ENCODE measurements at regions not wholly inside any gene's neighbourhood (a gene's known extent, or its start where the extent isn't known, plus 50 kb on each side); places are given as distances from the start of the nearest gene placed in this dataset.
"Not testable (repeated sequence)": the region's sequence is repeated elsewhere in the genome, so short reads cannot be mapped to it uniquely, and the experiment has no call there.

DNA sequence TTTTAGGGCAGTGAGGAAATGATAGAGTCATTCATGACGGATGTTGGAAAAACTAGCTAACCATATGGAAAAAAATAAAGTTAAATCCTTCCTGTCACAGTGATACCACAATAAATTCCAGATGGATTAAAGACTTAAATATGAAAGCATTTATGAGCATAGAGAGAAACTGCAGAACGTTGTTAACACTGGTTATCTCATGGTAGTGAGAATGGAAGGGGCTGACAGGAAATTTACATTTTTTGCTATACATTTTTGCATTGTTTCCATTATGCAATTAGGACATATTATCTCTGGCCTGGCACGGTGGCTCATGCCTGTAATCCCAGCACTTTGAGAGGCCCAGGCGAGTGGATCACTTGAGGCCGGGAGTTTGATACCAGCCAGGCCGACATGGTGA lies 130.5 kb upstream of the VOPP1 start:
- DNase-seq = not testable (repeated sequence)

DNA sequence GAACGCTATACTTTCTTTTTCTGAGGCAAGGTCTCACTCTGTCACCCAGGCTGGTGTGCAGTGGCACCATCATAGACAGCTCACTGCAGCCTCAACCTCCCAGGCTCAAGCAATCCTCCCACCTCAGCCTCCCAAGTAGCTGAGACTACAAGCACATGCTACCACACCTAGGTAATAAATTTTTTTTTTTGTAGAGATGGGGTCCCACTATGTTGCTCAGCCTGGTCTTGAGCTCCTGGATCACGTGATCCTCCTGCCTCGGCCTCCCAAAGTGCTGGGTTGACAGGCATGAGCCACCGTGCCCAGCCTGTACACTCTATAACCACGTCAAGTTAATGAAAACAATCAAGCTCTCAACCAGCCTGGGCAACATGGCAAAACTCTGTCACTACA lies 127.1 kb upstream of the VOPP1 start:
- not testable (repeated sequence) for DNase-seq

DNA sequence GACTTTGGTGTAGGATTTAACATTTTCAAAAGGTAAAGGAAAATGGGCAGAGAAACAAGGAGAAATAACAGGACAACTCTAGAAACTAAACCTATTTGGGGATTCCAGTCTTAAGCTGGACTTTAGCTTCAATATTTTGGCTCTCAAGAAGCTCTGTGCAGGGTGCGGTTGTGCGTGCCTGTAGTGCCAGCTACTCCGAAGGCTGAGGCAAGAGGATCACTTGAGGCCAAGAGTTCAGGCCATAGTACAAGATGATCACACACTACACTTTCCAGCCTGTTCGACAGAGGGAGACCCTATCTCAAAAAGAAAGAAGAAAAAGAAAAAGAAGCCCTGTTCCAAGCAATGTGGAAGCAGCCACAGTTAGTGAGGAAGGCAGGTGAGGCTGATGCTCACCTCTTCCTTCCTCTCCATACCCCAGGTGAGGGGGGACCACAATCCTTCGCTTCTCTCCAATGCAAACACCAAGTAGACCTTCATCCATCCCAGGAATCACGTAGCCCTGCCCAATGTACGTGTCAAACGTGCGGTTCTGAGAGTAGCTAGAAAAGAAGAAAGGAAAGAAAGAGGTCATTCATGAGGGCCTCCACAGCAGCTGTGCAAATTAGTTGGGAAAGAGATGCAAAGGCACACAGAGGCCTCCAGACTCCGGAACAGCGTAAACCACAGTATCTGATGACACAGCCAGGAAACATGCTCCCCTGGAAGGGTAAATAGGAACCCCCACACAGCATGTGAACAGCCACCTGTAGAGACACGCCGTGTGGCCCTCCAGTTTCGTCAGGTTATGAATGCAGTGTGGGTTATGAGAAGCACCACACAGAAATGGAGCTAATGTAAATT lies 126.5 kb upstream of the VOPP1 start:
- DNase-seq = not testable (repeated sequence)

DNA sequence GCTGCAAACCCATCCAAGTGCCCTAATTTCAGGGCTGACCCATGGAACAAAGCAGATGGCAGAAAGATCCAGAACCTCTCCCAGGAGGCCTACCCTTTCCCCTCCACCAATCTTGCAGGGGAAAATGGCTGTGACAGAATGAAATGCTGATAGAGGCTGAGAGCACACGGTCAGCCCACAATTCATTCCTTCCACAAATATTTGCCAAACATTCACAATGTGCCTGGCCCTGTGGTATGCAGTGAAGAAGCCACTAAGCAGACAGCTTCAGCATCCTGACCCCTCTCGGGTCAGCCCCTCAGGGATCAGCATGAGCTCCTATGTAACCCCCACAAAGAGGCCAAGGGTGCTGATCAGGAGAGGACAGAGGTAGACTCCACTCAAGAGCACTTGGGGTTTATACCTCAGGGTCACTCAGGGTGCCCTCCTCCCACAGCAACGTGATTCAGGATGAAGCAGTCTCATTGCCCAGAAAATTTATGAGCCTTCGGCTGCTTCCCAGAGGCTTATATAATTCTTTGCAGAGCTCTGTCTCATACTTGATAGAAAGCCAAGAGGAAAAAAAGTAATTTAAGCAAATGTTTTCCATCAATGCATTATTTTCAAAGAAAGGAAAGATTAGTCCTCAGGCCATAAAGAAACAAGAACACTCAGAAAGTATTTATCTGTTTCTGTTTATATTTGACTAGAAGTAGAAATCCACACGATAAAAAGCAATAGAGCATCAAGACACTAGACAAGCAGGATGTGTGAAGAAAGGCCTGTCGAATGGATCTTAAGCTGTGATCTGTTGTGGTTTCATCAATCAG lies 123.8 kb upstream of the VOPP1 start:
- DNase-seq = not testable (repeated sequence)

DNA sequence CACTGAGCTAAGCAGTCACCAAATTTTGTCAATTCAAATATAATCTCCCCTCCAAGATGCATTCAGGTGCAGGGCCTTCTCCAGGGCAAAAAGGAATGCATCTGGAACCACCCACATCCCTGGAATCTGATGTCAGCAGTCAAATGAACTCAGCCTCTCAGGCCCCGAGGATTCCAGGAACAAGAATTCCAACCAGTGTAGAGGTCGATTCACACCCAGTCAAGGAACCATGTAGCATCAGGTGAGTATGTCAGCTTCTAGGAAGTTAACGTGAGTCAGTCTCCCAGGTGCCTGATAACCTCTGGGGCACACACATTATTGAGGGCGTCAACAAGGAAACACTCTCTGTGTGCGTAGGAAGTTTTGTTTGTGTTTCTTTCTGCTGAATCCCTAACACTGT lies 122.2 kb upstream of the VOPP1 start:
- not testable (repeated sequence) for DNase-seq

DNA sequence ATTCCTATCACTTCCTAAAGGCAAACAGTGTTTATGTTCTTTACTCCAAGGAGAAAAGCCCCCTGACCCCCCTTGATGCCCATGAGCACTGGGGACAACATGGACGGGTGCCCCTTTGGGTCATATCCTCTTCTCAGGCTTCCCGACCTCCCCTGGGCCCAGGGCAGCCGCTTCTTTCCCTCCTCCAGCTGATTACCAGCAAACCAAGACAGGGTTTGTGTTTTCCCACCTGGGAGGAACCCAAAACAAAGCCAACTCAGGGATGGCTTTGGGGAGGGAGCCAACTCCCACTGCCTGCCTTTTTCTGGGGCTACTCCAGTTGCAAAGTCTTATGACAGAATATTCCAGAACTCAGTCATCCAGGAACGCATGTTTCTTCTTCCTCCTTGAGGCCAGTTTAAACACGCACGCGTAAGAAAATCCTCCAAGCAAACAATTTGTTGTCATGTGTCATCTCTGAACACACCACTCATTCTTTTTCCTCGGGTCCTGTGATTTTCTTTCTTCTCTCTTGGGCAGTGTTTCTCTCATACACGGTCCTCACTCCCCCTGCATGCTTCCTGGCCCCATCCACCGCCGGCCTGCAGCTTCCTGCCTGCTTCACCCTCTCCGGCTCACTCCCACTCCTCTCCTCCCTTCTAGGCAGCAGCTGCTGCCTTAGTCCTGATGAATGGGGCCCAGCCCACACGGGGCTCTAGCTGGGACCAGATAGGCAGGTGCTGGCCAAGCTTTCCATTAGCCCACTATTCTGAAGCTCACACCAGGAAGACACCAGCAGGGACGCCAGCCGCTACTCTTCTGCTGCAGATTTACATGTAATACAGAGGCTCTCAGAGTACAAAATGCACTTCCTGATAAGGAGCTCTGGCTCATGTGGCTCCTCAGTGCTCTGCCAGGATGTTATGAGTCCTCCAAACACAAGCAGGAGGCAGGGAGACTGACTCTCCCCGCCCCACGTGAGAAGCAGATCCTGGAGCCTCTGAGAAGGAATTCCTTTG lies 116.7 kb upstream of the VOPP1 start:
- not testable (repeated sequence) for DNase-seq

DNA sequence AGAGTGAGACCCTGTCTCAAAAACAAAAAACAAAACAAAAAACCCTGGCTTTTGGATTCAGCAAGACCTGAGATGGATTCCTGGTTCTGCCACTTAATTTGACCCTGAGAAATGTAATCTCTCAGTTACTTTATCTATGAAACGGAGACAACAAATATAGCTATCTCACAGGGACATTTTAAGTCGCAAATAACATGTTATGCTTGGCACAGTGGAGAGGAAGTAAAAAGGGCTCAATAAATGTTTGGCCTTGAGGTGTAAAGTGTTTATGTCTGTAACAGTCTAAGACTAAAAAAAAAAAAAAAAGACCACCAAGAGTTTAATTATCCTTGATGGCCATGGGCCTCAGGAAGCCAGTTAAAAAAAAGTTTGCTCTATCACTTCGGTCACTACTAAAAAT lies 116.0 kb upstream of the VOPP1 start:
- DNase-seq = not testable (repeated sequence)

DNA sequence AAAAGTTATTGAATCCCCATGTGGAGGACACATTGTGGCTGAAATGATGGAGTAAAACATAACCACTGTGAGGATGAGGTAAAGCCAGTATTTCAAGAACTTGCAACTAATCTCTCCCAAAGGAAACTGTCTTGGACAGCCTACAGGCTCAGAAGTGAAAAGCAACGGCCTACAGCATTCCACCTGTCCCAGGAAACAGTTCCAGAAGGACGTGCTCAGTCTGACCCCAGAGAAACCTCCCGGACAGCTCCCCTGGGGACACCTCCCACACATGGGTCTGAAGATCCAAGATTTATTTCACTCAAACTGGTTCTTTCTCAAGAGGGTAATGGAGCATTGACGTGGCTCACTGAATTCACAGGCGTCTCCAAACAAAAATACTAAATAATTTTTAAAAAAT lies 115.0 kb upstream of the VOPP1 start:
- not testable (repeated sequence) for DNase-seq

DNA sequence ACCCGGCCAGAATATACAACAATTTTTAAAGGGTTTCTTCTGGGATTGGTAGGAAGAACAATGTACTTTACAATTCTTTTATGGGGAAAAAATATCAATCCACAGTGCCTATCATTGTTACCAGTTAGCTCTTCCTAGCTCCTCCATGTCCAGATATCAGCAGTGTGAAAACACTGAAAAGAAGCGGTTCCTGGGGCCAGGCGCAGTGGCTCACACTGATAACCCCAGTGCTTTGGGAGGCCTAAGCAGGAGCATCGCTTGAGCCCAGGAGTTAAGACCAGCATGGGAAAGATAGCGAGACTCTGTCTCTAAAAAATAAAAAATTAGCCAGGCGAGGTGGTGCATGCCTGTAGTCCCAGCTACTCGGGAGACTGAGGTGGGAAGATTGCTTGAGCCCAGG lies 114.5 kb upstream of the VOPP1 start:
- not testable (repeated sequence) for DNase-seq

DNA sequence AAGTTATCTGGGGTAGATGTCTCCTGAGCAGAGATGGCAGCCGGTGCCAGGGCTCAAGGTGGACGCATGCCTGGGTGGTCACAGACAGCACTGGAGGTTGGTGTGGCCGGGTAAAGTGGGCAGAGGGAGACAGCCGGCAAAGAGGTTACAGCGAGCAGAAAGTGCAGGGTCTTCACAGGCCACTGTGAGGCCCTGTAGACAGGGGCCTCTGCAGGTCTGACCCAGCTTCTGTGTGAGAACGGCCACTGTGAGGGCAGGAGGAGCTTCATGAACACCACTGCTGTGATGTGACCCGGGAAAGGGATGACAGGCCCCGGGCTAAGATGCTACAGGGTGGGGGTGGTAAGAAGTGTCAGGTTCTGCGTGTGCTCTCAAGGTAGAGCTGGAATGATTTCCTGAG lies 111.2 kb upstream of the VOPP1 start:
- DNase-seq = not testable (repeated sequence)

DNA sequence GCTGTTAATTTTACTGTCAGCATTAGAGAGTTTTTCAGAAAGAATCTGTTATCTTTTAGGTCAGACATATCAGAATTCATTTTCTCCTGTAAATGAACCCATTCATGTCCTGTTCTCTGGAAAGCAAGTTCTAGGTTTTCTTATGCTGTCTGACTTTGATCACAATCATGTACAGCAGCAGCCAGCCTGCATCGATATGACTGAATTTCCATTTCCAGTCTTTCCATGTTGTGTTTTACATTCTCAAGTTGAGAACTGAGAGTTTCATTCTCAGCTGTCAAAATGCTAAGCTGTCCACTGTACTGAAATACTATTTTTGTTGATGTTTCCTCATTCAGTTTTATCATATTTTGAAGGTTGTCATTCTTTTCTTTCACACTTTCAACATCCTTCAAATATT lies 103.3 kb upstream of the VOPP1 start:
- DNase-seq = not testable (repeated sequence)

DNA sequence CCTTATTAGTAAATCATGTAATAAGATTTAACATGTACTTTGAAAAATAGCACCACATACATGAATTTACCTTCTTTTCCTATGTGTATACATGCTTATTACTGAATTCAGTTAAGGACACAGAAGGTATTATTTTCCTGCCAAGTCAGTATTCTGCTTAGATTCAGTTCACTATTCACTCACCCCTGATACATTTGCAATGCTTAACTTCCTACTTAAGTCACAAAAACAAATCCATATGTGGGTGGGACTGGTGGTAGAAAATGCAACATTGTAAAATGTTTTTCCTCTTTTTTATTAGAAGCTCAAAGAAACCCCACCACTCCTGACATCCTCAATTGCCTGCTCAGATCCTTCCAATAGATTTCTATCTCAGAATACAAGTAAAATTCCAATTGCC lies 101.2 kb upstream of the VOPP1 start:
- not testable (repeated sequence) for DNase-seq

DNA sequence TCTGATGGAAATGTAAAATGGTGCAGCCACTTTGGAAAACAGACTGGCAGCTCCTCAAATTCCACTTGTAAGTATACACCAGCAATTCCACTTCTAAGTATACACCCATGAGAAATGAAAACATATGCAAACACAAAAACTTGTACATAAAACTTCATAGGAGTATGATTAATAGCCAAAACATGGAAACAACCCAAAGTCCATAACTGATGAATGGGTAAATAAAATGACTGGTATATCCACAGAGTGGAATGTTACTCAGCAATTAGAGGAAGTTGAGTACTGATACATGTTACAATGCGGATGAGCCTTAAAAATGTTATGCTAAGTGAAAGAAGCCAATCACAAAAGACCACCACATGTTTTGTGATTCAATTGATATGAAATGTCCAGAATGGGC lies 99.8 kb upstream of the VOPP1 start:
- DNase-seq = not testable (repeated sequence)

DNA sequence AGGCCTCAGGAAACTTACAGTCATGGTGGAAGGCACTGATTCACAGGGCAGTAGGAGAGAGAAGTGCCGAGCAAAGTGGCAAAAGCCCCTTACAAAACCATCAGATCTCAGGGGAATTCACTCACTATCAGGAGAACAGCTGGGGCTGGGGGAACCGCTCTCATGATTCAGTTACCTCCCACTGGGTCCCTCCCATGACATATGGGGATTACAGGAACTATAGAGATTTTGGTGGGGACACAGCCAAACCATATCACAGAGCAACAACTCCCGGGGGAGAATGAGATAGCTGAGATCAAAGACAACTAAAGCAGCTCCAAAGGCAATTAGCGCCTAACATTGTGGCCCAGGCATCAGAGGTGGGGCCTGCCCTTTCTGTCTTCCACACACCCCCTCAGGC lies 85.4 kb upstream of the VOPP1 start:
- no peak for DNase-seq

DNA sequence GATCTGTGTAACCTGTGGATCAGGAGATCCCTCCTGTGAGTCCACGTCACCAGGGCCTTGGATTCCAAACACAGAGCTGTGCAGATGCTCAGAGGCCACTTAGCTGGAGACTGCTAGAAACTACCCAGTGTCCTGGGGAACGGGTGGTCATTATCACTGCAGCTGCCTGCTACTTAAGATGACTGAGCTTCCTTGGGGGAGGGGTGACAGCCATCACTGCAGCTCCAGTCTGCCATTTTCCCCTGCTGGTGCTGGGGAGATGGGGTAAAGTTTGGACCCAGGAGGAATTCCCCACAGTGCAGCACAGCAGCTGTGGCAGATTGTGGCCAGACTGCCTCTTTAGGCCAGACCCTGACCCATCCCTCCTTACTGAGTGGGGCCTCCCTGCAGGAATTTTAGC lies 78.8 kb upstream of the VOPP1 start:
- DNase-seq = no peak

DNA sequence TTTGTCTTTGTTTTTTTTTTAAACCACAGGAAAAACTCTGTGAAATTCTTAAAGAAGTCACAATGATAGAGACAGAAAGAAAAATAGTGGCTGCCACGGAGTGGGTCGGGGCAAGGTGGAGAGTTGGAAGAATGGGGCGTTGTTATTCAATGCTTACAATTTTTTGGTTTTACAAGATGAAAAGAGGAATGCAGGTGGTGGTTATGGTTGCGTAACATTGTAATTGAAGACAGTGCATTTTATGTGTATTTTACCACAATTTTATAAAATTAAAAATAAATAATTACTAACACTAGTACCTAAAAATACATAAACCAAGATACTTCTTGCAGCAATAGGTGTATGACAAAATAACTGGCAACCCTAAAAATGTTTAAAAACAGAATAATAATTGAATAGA lies 76.9 kb upstream of the VOPP1 start:
- DNase-seq = no peak

DNA sequence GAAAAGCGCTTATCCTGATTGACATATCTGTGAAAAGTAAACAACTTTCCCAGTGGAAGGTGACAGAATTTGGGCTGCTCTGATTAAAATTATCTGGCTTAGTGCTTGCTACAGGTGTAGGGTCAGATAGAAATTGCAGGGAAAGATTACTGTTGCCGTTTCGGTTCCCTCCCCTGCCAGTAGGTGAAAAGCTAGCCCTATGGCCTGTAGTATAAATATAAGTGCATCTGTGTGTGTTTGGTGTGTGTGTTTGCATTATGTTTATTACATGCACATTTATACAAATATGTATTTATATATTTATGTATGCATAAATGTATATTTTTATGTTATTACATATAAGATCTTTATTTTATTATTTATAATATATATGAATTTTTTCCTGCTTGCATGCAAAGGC lies 72.3 kb upstream of the VOPP1 start:
- no peak for DNase-seq

DNA sequence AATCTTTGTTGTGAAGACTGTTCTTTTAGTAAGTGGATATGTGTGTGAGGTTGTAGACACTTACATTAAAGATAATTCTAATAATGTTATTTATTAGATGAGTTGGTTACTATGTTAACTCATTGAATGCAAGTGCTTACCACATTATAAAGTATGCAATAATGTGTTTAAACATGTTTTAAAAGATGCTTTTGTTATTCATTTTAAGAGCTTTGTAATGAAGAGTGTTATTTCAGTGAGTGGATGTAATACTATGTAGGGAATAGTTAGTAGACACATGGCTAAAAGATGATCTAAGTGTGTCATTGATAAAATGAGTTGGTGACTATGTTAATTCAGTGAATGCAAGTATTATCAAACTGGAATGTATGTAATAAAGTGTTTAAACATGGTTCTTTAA lies 70.0 kb upstream of the VOPP1 start:
- no peak for DNase-seq

DNA sequence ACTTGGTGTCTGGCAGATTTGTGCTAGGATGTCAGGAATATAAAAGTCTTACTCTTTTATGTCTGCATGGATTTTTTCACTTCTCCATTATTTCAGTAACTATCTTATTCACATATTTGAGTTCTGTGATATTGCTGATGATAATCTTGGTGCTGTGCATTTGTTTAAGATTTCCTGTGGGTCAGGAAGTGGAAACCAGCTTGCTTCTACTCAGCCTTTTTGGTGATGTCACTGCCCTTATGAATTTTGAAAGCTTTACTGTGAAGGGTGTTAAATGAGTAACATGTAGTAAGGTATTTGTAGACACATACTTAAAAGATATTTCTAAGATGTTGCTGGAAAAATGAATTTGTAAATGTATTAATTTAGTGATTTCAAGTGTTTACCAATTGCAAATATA lies 69.5 kb upstream of the VOPP1 start:
- peak in 1 of 5 experiments; percentile 88 for DNase-seq

DNA sequence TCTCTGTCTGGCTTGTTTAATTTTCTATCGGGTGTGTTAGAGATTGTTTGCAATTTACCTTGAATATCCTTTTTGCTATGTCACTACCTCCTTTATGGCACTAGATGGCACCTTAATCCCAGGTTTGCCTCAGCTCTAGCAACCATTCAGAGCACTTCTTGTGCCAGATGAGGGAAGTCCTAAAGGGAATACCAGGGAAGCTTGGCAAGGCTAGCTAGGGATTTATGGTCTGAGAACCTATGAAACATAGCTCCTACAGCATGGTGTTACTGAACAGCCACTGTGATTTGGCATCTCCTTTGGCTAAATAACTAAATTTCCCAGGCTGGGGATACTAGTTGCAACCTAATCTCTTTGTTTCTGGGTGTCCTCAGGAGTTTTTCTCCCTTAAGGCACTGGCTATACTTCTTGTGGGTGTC lies 69.0 kb upstream of the VOPP1 start:
- peak in 2 of 5 experiments; percentile 36 to 74 for DNase-seq

DNA sequence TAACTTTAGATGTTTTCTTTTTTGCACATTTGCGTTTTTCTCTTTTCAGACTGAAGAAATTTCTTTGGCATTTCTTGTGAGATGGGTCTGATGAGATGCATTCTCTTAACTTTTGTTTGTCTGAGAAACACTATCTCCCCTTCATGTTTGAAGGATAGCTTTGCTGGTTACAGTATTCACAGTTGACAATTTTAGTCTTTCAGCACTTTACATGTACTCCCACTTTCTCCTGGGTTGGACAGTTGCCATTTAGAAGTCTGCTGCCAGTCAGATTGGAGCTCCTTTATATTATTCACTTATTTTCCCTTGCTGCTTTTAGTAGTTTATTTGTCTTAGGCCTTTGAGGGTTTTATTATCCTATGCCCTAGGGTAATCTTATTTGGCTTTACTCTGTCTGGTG lies 67.3 kb upstream of the VOPP1 start:
- DNase-seq = no peak

DNA sequence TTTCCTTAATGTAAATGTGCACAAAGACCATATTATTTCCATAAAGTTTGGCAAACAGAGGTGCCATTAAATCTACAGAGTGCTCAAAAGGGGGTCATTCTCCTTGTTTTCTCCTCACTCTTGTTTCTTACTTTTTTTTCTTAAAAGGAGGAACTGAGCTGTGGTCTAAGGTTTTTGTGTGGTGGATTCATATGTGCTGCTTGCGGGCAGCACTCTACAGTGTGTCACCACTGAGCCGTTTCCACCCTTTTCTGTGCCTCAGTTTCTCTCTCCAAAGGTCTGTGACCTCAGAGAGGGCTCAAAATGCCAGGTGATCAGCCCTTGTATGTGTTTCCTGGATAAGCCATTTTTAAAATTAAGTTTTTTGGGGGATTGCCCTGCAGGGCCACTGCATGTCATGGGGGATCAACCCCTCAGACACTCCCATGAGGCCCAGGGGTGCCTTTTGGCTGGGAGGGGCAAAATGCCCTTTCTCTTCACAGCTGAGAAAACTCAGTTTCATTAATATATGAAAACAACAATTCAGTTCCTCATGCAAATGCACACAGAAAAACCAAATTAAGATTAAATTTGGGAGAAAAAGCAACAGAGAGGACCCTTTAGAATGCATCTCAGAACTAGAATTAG lies 56.9 kb upstream of the VOPP1 start:
- no peak for DNase-seq
